ENCODE measurements at regions not wholly inside any gene's neighbourhood (a gene's known extent, or its start where the extent isn't known, plus 50 kb on each side); places are given as distances from the start of the nearest gene placed in this dataset.

DNA sequence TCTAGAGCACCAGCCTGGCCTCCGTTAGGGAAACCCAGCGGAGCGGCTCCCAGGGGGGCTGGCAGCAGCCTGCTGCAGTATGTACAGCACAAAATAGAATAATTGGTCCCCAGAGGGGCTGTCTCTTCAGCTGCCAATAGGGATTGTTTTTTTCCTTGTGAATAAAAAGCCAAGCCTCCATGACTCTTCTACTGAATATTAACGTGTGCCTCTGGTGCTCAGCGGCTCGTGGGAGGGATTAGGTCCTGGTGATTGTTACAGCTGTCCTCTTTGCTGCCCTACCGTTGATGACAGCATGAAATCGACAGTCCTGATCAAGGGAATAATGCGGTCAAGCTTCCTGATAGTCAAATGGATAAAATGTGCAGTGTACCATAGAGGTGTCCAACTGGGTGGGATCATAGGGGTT is 190.7 kb upstream of the RUNX1 start:
- TF ChIP-seq POLR2A (IDR thresholded peaks at IDR 0.05): no peak
- TF ChIP-seq, protein P1, sequence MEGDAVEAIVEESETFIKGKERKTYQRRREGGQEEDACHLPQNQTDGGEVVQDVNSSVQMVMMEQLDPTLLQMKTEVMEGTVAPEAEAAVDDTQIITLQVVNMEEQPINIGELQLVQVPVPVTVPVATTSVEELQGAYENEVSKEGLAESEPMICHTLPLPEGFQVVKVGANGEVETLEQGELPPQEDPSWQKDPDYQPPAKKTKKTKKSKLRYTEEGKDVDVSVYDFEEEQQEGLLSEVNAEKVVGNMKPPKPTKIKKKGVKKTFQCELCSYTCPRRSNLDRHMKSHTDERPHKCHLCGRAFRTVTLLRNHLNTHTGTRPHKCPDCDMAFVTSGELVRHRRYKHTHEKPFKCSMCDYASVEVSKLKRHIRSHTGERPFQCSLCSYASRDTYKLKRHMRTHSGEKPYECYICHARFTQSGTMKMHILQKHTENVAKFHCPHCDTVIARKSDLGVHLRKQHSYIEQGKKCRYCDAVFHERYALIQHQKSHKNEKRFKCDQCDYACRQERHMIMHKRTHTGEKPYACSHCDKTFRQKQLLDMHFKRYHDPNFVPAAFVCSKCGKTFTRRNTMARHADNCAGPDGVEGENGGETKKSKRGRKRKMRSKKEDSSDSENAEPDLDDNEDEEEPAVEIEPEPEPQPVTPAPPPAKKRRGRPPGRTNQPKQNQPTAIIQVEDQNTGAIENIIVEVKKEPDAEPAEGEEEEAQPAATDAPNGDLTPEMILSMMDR (IDR thresholded peaks at IDR 0.05): no peak
- intact Hi-C loops (cut with DNase I; ENCODE audit: low total_unique reads): no loop called here
- 39 to 40% methylated on average over 9 of the region's 9 CpGs for WGBS, 2 donors
- no peak for DNase-seq (ENCODE audit: low spot score in 2 of 2)
- no peak overlapping the region for H3K4me3 ChIP-seq (ENCODE audit: low read depth, poor library complexity, severe bottlenecking)

DNA sequence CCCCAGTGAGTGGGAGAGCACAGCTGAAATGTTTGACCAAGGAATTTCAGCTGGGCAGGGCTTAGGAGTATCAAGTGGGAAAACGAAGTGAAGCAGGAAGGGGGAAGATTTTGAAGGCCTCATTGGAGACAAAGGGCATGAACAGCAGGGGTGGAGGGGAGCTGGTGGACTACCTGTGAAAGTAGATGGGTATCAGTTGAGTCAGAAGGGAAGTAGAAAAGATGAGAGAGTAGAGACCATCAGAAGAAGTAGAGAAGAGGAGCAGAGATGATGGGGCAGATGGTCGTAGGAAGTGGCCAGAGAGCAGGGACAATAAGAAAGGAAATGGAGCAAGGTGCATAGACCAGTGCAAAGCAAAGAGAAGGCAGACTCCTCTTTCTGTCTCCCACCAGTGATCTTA is 189.0 kb upstream of the RUNX1 start:
- TF ChIP-seq POLR2A (IDR thresholded peaks at IDR 0.05): no peak
- TF ChIP-seq, protein P1 (IDR thresholded peaks at IDR 0.05): no peak
- no peak for DNase-seq (ENCODE audit: low spot score in 2 of 2)
- H3K4me3 ChIP-seq (ENCODE audit: low read depth, poor library complexity, severe bottlenecking): no peak overlapping the region
- 87 to 88% methylated on average over 2 of the region's 2 CpGs for WGBS, 2 donors
- intact Hi-C loops (cut with DNase I; ENCODE audit: low total_unique reads): no loop called here

DNA sequence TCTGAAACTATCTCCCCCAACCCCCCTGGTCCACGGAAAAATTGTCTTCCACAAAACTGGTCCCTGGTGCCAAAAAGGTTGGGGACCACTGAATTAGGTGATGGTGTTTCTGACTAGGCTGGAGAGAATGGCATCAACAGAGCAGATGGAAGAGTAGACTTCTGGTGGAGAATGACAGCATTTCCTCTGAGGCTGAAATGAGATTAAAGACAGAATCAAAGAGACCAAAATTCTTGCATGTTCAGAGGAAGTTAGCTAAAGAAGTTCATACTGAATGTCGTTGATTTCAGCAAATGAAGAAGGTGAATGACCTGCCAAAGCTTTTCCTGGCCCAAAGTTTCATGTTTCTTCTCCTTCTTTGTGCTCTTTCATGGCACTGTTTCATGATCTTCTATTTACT is 188.2 kb upstream of the RUNX1 start:
- intact Hi-C loops (cut with DNase I; ENCODE audit: low total_unique reads): no loop called here
- no peak for DNase-seq (ENCODE audit: low spot score in 2 of 2)
- no peak overlapping the region for H3K4me3 ChIP-seq (ENCODE audit: low read depth, poor library complexity, severe bottlenecking)
- TF ChIP-seq, protein P1 (IDR thresholded peaks at IDR 0.05): no peak
- no peak for TF ChIP-seq POLR2A (IDR thresholded peaks at IDR 0.05)
- WGBS, 2 donors: 45 to 71% methylated on average over 2 of the region's 2 CpGs

DNA sequence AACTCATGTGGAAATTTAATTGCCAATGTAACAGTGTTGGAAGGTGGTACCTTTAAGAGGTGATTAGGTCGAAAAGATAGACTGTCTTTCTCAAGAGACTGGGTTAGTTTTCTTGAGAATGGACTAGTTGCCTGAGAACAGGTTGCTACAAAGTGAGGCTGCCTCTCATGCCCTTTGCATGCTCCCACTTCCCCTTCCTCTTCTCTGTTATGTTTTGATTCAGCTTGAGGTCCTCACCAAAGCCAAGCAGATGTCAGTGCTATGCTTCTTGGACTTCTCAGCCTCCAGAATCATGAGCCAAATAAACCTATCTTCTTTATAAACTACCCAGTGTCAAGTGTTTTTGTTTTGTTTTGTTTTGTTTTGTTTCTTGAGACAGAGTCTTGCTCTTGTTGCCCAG is 187.0 kb upstream of the RUNX1 start:
- TF ChIP-seq, protein P1 (IDR thresholded peaks at IDR 0.05): no peak
- no peak for TF ChIP-seq POLR2A (IDR thresholded peaks at IDR 0.05)
- H3K4me3 ChIP-seq (ENCODE audit: low read depth, poor library complexity, severe bottlenecking): no peak overlapping the region
- intact Hi-C loops (cut with DNase I; ENCODE audit: low total_unique reads): no loop called here
- 88 to 90% methylated on average over 1 of the region's 1 CpG for WGBS, 2 donors
- no peak for DNase-seq (ENCODE audit: low spot score in 2 of 2)

DNA sequence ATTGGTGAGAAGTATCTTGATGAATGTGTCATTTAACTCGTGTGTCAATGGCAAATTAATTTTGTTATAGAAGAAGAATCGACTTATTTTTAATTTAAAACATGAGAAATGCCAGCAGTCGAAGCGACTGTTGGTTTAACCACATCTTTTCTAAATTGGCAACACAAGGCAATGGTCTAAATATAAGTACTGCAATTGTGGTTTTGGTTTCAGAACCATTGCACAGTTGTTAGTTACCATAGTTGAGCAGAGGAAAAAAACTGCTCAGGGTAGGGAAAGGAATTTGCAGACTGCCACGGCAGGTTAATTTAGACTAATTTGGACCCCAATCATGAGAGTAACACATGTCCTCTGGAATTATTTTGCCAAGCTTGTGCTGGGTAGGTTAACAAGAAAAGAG is 185.6 kb upstream of the RUNX1 start:
- intact Hi-C loops (cut with DNase I; ENCODE audit: low total_unique reads): no loop called here
- H3K4me3 ChIP-seq (ENCODE audit: low read depth, poor library complexity, severe bottlenecking): no peak overlapping the region
- TF ChIP-seq, protein P1 (IDR thresholded peaks at IDR 0.05): no peak
- TF ChIP-seq POLR2A (IDR thresholded peaks at IDR 0.05): no peak
- WGBS, 2 donors: 44 to 48% methylated on average over 5 of the region's 5 CpGs
- no peak for DNase-seq (ENCODE audit: low spot score in 2 of 2)

DNA sequence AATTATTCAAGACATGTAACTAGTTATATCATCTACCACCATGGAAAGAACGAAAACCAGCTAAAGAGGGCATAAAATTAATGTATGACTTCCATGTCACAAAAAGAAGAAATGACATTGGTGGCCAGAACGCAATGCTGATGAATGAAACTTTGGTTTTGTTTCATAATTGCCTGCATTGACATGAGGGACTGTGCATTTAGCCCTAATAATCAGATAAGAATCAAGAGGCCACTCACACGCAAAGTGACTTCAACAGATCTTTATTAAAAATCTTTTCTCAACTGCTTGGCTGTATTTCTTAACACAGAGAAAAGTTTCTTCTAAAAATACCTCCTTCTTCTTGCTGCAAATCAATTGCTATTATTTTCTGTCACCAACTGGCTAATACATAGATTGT is 184.7 kb upstream of the RUNX1 start:
- no peak overlapping the region for H3K4me3 ChIP-seq (ENCODE audit: low read depth, poor library complexity, severe bottlenecking)
- no peak for DNase-seq (ENCODE audit: low spot score in 2 of 2)
- no peak for TF ChIP-seq POLR2A (IDR thresholded peaks at IDR 0.05)
- TF ChIP-seq, protein P1 (IDR thresholded peaks at IDR 0.05): no peak
- 89 to 90% methylated on average over 3 of the region's 3 CpGs for WGBS, 2 donors
- intact Hi-C loops (cut with DNase I; ENCODE audit: low total_unique reads): no loop called here
